GM12878 (cell line): ENCODE measurements at regions not wholly inside any gene's neighbourhood (a gene's known extent, or its start where the extent isn't known, plus 50 kb on each side); places are given as distances from the start of the nearest gene placed in this dataset.

Source experiments
- ATAC-seq: fragments of 200-7000 bp; cut with Tn5 transposase; 3 replicates; pipeline ENCODE4 v1.9.1; 2020; ENCODE audit warnings: mild to moderate bottlenecking, moderate library complexity
- BruUV-seq: library from RNA; stranded (reverse); fragments of 400-500 nt; replicated peaks from 2 replicates; lab custom pipeline; 2021; lab: Mats Ljungman, UMichigan
- CTCF ChIA-PET: fragments of 300-600 bp; sonication (Branson Sonifier 250); formaldehyde crosslinking; extraction: SDS; loops from one replicate; lab custom pipeline; 2021; ENCODE audit warnings: inconsistent platforms; lab: Yijun Ruan, JAX
- POLR2A ChIA-PET: fragments of 350-600 bp; formaldehyde crosslinking; extraction: SDS; loops from one replicate; lab custom pipeline; 2021; ENCODE audit warnings: inconsistent platforms; lab: Charles Lee
- RAD21 ChIA-PET: fragments of 300-600 bp; sonication (Branson Sonifier 250); formaldehyde crosslinking; loops from one replicate; lab custom pipeline; 2023; ENCODE audit warnings: antibody characterized with exemption; ENCODE audit not compliant: unreplicated experiment; lab: Charles Lee
- SMC1A ChIA-PET: fragments of 300-600 bp; sonication (Branson Sonifier 250); formaldehyde crosslinking; loops from one replicate; lab custom pipeline; 2023; ENCODE audit not compliant: unreplicated experiment, uncharacterized antibody; lab: Charles Lee
- DNase-seq: peaks from one replicate; pipeline ENCODE4 v3.0.0-alpha.2; 2011; ENCODE audit warnings: low read depth, low spot score
- FAIRE-seq: peaks from 3 replicates; lab custom pipeline; 2011; peaks lifted over from hg19 to GRCh38; lab: Jason Lieb, UNC
- H2AFZ ChIP-seq: 2 replicates; pipeline ENCODE4 v1.6.0; 2011; ENCODE audit warnings: low read depth, low read length, control low read depth; ENCODE audit not compliant: control insufficient read depth
- H3K27ac ChIP-seq: 2 replicates; pipeline ENCODE4 v1.5.1; 2011; ENCODE audit warnings: control low read depth; ENCODE audit not compliant: control insufficient read depth, insufficient read depth
- H3K27me3 ChIP-seq, 2 experiments: replicated peaks in 1 of 2; 2 replicates each; pipeline versions ENCODE4 v1.6.0 to v1.6.1; 2011; ENCODE audit warnings: low read length in 1 of 2; ENCODE audit not compliant: control insufficient read depth in 2 of 2, insufficient read depth in 2 of 2
- H3K36me3 ChIP-seq, 2 experiments: 2 replicates each; pipeline ENCODE4 v1.5.1; 2011; ENCODE audit warnings: low read length in 1 of 2; ENCODE audit not compliant: control insufficient read depth in 2 of 2, insufficient read depth in 2 of 2
- H3K4me1 ChIP-seq: 2 replicates; pipeline ENCODE4 v1.6.1; 2011; ENCODE audit warnings: mild to moderate bottlenecking, low read length, moderate library complexity, mixed read lengths; ENCODE audit not compliant: control insufficient read depth, insufficient read depth
- H3K4me2 ChIP-seq: 2 replicates; pipeline ENCODE4 v1.6.0; 2011; ENCODE audit warnings: control low read depth; ENCODE audit not compliant: control insufficient read depth, insufficient read depth
- H3K4me3 ChIP-seq: fragments of 200-600 bp; sonication (generic); 2 replicates; pipeline ENCODE4 v1.5.1; 2016
- H3K79me2 ChIP-seq: 2 replicates; pipeline ENCODE4 v1.6.0; 2011; ENCODE audit warnings: low read length; ENCODE audit not compliant: control insufficient read depth, insufficient read depth
- H3K9ac ChIP-seq: 2 replicates; pipeline ENCODE4 v1.8.0; 2011; ENCODE audit warnings: low read length, control low read depth, mixed read lengths; ENCODE audit not compliant: control insufficient read depth, insufficient read depth
- H3K9me3 ChIP-seq: replicated peaks from 3 replicates; pipeline ENCODE4 v1.5.1; 2011; ENCODE audit warnings: mild to moderate bottlenecking, low read length; ENCODE audit not compliant: control insufficient read depth, insufficient read depth
- H4K20me1 ChIP-seq: 2 replicates; pipeline ENCODE4 v1.6.0; 2011; ENCODE audit not compliant: control insufficient read depth, insufficient read depth
- BACH1 ChIP-seq: fragments of 450-650 bp; IDR thresholded peaks from 2 replicates; pipeline ENCODE4 v1.6.1; 2017; ENCODE audit warnings: mild to moderate bottlenecking, borderline replicate concordance
- BCL3 ChIP-seq: IDR thresholded peaks from 2 replicates; pipeline ENCODE4 v1.6.1; 2011; ENCODE audit warnings: borderline replicate concordance, low read depth, mild to moderate bottlenecking, moderate library complexity, low read length; ENCODE audit not compliant: insufficient read depth, poor library complexity, severe bottlenecking
- CHD2 ChIP-seq: IDR thresholded peaks from 2 replicates; pipeline ENCODE4 v1.6.1; 2011; ENCODE audit warnings: low read depth, low read length, improper control_type of control experiment, borderline replicate concordance
- GABPA ChIP-seq: IDR thresholded peaks from 2 replicates; pipeline ENCODE4 v1.6.1; 2014; ENCODE audit warnings: antibody characterized with exemption, low read depth, mild to moderate bottlenecking, inconsistent platforms
- PBX3 ChIP-seq: IDR thresholded peaks from 2 replicates; pipeline ENCODE4 v1.6.1; 2011; ENCODE audit warnings: mild to moderate bottlenecking, low read depth, low read length, moderate library complexity; ENCODE audit not compliant: insufficient replicate concordance
- USF1 ChIP-seq: IDR thresholded peaks from 2 replicates; pipeline ENCODE4 v1.6.1; 2011; ENCODE audit warnings: borderline replicate concordance, low read depth, mild to moderate bottlenecking, moderate library complexity, mixed read lengths, low read length; ENCODE audit not compliant: insufficient read depth; ENCODE audit errors: extremely low read length
- ZNF274 ChIP-seq: IDR thresholded peaks from one replicate; pipeline ENCODE4 v1.8.0; 2011; ENCODE audit not compliant: insufficient read length, insufficient read depth
- in situ Hi-C: fragments of 300-500 bp; cut with MboI; formaldehyde crosslinking; loops from 9 replicates; pipeline ENCODE4 v1.14.3; 2018; ENCODE audit warnings: mixed read lengths
- intact Hi-C: fragments of 100-400 bp; cut with micrococcal nuclease; formaldehyde crosslinking; loops from one replicate; pipeline ENCODE4 v1.14.2; 2022; ENCODE audit not compliant: unreplicated experiment
- TF ChIP-seq, protein P1 (sequence below): fragments of 450-650 bp; IDR thresholded peaks from 2 replicates; pipeline ENCODE4 v1.6.1; 2017; ENCODE audit warnings: low read depth, mild to moderate bottlenecking, moderate library complexity
- TF ChIP-seq, protein P2 (sequence below): fragments of 450-650 bp; IDR thresholded peaks from 2 replicates; pipeline ENCODE4 v1.6.1; 2017; ENCODE audit warnings: mild to moderate bottlenecking
- TF ChIP-seq, protein P3 (sequence below): fragments of 450-650 bp; IDR thresholded peaks from 2 replicates; pipeline ENCODE4 v1.6.1; 2017; ENCODE audit warnings: mild to moderate bottlenecking, moderate library complexity

GRCh38 chr5:145236983-145237382 is 598.2 kb downstream of the PRELID2 start:
- H4K20me1 ChIP-seq = no peaks in the 10 kb centered on the region
- H3K9ac ChIP-seq = no peak overlapping the region
- BruUV-seq = no TSS peak
- H3K9me3 ChIP-seq = no peaks in the 10 kb centered on the region
- POLR2A ChIA-PET = no interaction called here
- SMC1A ChIA-PET = no interaction called here
- no peak overlapping the region for H3K4me2 ChIP-seq
- FAIRE-seq (no peak), DNase-seq (no peak), ATAC-seq (no peak)
- RAD21 ChIA-PET = interaction anchor here (0.7 to 4.2 kb wide), 4 partner anchors 137 to 1038 kb away, joined by 3 to 25 read pairs (median 3); no protein-coding TSS in a partner anchor
- in situ Hi-C loops = loop anchor here (10.0 kb wide), 1 partner anchor 1032 kb away; no protein-coding TSS in a partner anchor
- H3K36me3 ChIP-seq = no peaks in the 10 kb centered on the region
- H3K4me1 ChIP-seq = no peaks in the 10 kb centered on the region
- no peak overlapping the region for H2AFZ ChIP-seq
- no peak overlapping the region for H3K27ac ChIP-seq
- no peak overlapping the region for H3K4me3 ChIP-seq
- CTCF ChIA-PET = interaction anchor here (1.3 to 5.4 kb wide), 5 partner anchors 15 to 1032 kb away, joined by 3 to 53 read pairs (median 4); no protein-coding TSS in a partner anchor
- H3K27me3 ChIP-seq = no peaks in the 10 kb centered on the region
- intact Hi-C loops = loop anchor here (5.0 kb wide), 1 partner anchor 770 kb away; no protein-coding TSS in a partner anchor
- H3K79me2 ChIP-seq = no peaks in the 10 kb centered on the region
- TF ChIP-seq PBX3 (no peak), GABPA (no peak), CHD2 (no peak), BCL3 (no peak), USF1 (no peak), ZNF274 (no peak), BACH1 (no peak)
- TF ChIP-seq, protein P1, sequence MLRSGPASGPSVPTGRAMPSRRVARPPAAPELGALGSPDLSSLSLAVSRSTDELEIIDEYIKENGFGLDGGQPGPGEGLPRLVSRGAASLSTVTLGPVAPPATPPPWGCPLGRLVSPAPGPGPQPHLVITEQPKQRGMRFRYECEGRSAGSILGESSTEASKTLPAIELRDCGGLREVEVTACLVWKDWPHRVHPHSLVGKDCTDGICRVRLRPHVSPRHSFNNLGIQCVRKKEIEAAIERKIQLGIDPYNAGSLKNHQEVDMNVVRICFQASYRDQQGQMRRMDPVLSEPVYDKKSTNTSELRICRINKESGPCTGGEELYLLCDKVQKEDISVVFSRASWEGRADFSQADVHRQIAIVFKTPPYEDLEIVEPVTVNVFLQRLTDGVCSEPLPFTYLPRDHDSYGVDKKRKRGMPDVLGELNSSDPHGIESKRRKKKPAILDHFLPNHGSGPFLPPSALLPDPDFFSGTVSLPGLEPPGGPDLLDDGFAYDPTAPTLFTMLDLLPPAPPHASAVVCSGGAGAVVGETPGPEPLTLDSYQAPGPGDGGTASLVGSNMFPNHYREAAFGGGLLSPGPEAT = no peak
- TF ChIP-seq, protein P2, sequence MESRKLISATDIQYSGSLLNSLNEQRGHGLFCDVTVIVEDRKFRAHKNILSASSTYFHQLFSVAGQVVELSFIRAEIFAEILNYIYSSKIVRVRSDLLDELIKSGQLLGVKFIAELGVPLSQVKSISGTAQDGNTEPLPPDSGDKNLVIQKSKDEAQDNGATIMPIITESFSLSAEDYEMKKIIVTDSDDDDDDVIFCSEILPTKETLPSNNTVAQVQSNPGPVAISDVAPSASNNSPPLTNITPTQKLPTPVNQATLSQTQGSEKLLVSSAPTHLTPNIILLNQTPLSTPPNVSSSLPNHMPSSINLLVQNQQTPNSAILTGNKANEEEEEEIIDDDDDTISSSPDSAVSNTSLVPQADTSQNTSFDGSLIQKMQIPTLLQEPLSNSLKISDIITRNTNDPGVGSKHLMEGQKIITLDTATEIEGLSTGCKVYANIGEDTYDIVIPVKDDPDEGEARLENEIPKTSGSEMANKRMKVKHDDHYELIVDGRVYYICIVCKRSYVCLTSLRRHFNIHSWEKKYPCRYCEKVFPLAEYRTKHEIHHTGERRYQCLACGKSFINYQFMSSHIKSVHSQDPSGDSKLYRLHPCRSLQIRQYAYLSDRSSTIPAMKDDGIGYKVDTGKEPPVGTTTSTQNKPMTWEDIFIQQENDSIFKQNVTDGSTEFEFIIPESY = no peak
- TF ChIP-seq, protein P3, sequence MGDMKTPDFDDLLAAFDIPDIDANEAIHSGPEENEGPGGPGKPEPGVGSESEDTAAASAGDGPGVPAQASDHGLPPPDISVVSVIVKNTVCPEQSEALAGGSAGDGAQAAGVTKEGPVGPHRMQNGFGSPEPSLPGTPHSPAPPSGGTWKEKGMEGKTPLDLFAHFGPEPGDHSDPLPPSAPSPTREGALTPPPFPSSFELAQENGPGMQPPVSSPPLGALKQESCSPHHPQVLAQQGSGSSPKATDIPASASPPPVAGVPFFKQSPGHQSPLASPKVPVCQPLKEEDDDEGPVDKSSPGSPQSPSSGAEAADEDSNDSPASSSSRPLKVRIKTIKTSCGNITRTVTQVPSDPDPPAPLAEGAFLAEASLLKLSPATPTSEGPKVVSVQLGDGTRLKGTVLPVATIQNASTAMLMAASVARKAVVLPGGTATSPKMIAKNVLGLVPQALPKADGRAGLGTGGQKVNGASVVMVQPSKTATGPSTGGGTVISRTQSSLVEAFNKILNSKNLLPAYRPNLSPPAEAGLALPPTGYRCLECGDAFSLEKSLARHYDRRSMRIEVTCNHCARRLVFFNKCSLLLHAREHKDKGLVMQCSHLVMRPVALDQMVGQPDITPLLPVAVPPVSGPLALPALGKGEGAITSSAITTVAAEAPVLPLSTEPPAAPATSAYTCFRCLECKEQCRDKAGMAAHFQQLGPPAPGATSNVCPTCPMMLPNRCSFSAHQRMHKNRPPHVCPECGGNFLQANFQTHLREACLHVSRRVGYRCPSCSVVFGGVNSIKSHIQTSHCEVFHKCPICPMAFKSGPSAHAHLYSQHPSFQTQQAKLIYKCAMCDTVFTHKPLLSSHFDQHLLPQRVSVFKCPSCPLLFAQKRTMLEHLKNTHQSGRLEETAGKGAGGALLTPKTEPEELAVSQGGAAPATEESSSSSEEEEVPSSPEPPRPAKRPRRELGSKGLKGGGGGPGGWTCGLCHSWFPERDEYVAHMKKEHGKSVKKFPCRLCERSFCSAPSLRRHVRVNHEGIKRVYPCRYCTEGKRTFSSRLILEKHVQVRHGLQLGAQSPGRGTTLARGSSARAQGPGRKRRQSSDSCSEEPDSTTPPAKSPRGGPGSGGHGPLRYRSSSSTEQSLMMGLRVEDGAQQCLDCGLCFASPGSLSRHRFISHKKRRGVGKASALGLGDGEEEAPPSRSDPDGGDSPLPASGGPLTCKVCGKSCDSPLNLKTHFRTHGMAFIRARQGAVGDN = no peak
